ENCODE measurements at regions not wholly inside any gene's neighbourhood (a gene's known extent, or its start where the extent isn't known, plus 50 kb on each side); places are given as distances from the start of the nearest gene placed in this dataset.

GRCh38 chr7:46279290-46279689 is 358.2 kb upstream of the IGFBP3 start:
- H3K4me2 ChIP-seq (ENCODE audit: low read length): no peak overlapping the region
- DNase-seq (ENCODE audit: low read depth, low spot score) (no peak), ATAC-seq (no peak)
- H3K9me2 ChIP-seq (ENCODE audit: insufficient read depth): no peaks in the 10 kb centered on the region
- no peaks in the 10 kb centered on the region for H3K36me3 ChIP-seq (ENCODE audit: control insufficient read depth in 1 of 2, insufficient read depth in 2 of 2, low read length in 2 of 2)
- no peak overlapping the region for H3K27ac ChIP-seq (ENCODE audit: low read depth, low read length)
- ChIA-PET POLR2A (no interaction called here), RAD21 (ENCODE audit: low non-redundant PET in 1 of 2, low total read pairs in 2 of 2, uncharacterized antibody in 2 of 2, unreplicated experiment in 2 of 2) (no interaction called here), CTCF (no interaction called here)
- intact Hi-C loops (cut with micrococcal nuclease): no loop called here
- H4K20me1 ChIP-seq (ENCODE audit: insufficient read depth): no peaks in the 10 kb centered on the region
- no peak overlapping the region for H3K4me3 ChIP-seq (replicated peaks in 1 of 2; ENCODE audit: low read depth in 1 of 2, low read length in 2 of 2)
- no peaks in the 10 kb centered on the region for H3K27me3 ChIP-seq (ENCODE audit: insufficient read depth, low read length)
- no TSS peak for BruUV-seq (replicated peaks)
- H3K79me2 ChIP-seq (ENCODE audit: insufficient read depth, low read length): no peaks in the 10 kb centered on the region
- H3K9ac ChIP-seq (ENCODE audit: low read length): no peak overlapping the region
- no peaks in the 10 kb centered on the region for H3K9me3 ChIP-seq (ENCODE audit: control insufficient read depth in 1 of 2, insufficient read depth in 1 of 2, low read depth in 1 of 2, low read length in 2 of 2)
- TF ChIP-seq EGR1 (IDR thresholded peaks at IDR 0.05; ENCODE audit: low read depth): no peak
- no peak for TF ChIP-seq SP1 (IDR thresholded peaks at IDR 0.05; ENCODE audit: low read depth)
- no peak for TF ChIP-seq CEBPB (IDR thresholded peaks at IDR 0.05; ENCODE audit: low read depth)
- TF ChIP-seq MAX (IDR thresholded peaks at IDR 0.05): no peak
- no peak for TF ChIP-seq CTCF (IDR thresholded peaks at IDR 0.05 in 2 of 3, conservative IDR thresholded peaks at IDR 0.05 in 1 of 3; ENCODE audit: borderline replicate concordance in 1 of 3, insufficient read depth in 1 of 3, low read depth in 2 of 3, low read length in 2 of 3)
- TF ChIP-seq JUND (IDR thresholded peaks at IDR 0.05): no peak
- TF ChIP-seq SIN3A (IDR thresholded peaks at IDR 0.05; ENCODE audit: low read depth): no peak
- no peak for TF ChIP-seq YY1 (IDR thresholded peaks at IDR 0.05; ENCODE audit: extremely low read depth, insufficient replicate concordance, low read depth, low read length)
- no peak for TF ChIP-seq ELF1 (IDR thresholded peaks at IDR 0.05; ENCODE audit: borderline replicate concordance, low read depth)
- no peak for TF ChIP-seq EZH2 (IDR thresholded peaks at IDR 0.05)
- no peak overlapping the region for H2AFZ ChIP-seq (ENCODE audit: low read depth, low read length, poor library complexity, severe bottlenecking)
- no peaks in the 10 kb centered on the region for H3K4me1 ChIP-seq (ENCODE audit: control insufficient read depth in 1 of 2, insufficient read depth in 2 of 2, low read length in 2 of 2)

- ChIA-PET RAD21 (ENCODE audit: low non-redundant PET in 1 of 2, low total read pairs in 2 of 2, uncharacterized antibody in 2 of 2, unreplicated experiment in 2 of 2) (no interaction called here), POLR2A (no interaction called here), CTCF (no interaction called here)
- no peaks in the 10 kb centered on the region for H3K27me3 ChIP-seq (ENCODE audit: insufficient read depth, low read length)
- no peaks in the 10 kb centered on the region for H3K4me1 ChIP-seq (ENCODE audit: control insufficient read depth in 1 of 2, insufficient read depth in 2 of 2, low read length in 2 of 2)
- H3K9me3 ChIP-seq (ENCODE audit: control insufficient read depth in 1 of 2, insufficient read depth in 1 of 2, low read depth in 1 of 2, low read length in 2 of 2): no peaks in the 10 kb centered on the region
- no peak overlapping the region for H2AFZ ChIP-seq (ENCODE audit: low read depth, low read length, poor library complexity, severe bottlenecking)
- DNase-seq (ENCODE audit: low read depth, low spot score) (no peak), ATAC-seq (no peak)
- no peaks in the 10 kb centered on the region for H3K36me3 ChIP-seq (ENCODE audit: control insufficient read depth in 1 of 2, insufficient read depth in 2 of 2, low read length in 2 of 2)
- H3K4me2 ChIP-seq (ENCODE audit: low read length): no peak overlapping the region
- TF ChIP-seq SRF (IDR thresholded peaks at IDR 0.05; ENCODE audit: low read depth) (no peak), ELF1 (IDR thresholded peaks at IDR 0.05; ENCODE audit: borderline replicate concordance, low read depth) (no peak), CEBPB (IDR thresholded peaks at IDR 0.05; ENCODE audit: low read depth) (no peak), EZH2 (IDR thresholded peaks at IDR 0.05) (no peak), RAD21 (IDR thresholded peaks at IDR 0.05; ENCODE audit: low read depth) (no peak), TCF7L2 (IDR thresholded peaks at IDR 0.05; ENCODE audit: borderline replicate concordance, extremely low read depth, insufficient read depth, insufficient read length) (no peak), ZFX (IDR thresholded peaks at IDR 0.05) (no peak), REST (IDR thresholded peaks at IDR 0.05; ENCODE audit: low read depth) (no peak), ZNF274 (IDR thresholded peaks at IDR 0.05; ENCODE audit: low read depth, low read length) (no peak), EZH2phosphoT487 (IDR thresholded peaks at IDR 0.05; ENCODE audit: borderline replicate concordance) (no peak), JUND (IDR thresholded peaks at IDR 0.05) (no peak)
- intact Hi-C loops (cut with micrococcal nuclease): no loop called here
- no peaks in the 10 kb centered on the region for H3K79me2 ChIP-seq (ENCODE audit: insufficient read depth, low read length)
- H3K4me3 ChIP-seq (replicated peaks in 1 of 2; ENCODE audit: low read depth in 1 of 2, low read length in 2 of 2): no peak overlapping the region
- H4K20me1 ChIP-seq (ENCODE audit: insufficient read depth): no peaks in the 10 kb centered on the region
- no peaks in the 10 kb centered on the region for H3K9me2 ChIP-seq (ENCODE audit: insufficient read depth)
- H3K9ac ChIP-seq (ENCODE audit: low read length): no peak overlapping the region
- no TSS peak for BruUV-seq (replicated peaks)
- H3K27ac ChIP-seq (ENCODE audit: low read depth, low read length): no peak overlapping the region
These were observed 343.6 kb upstream of the IGFBP3 start for GRCh38 chr7:46264646-46265045.
